HuH-7 (cell line): ENCODE measurements at regions not wholly inside any gene's neighbourhood (a gene's known extent, or its start where the extent isn't known, plus 50 kb on each side); places are given as distances from the start of the nearest gene placed in this dataset.
A peak's percentile ranks its signal among the peaks of the same experiment; 100 is the strongest.

Experiments
- DNase-seq: peaks from one replicate; pipeline ENCODE4 v3.0.0; 2011; ENCODE audit warnings: low spot score

DNA sequence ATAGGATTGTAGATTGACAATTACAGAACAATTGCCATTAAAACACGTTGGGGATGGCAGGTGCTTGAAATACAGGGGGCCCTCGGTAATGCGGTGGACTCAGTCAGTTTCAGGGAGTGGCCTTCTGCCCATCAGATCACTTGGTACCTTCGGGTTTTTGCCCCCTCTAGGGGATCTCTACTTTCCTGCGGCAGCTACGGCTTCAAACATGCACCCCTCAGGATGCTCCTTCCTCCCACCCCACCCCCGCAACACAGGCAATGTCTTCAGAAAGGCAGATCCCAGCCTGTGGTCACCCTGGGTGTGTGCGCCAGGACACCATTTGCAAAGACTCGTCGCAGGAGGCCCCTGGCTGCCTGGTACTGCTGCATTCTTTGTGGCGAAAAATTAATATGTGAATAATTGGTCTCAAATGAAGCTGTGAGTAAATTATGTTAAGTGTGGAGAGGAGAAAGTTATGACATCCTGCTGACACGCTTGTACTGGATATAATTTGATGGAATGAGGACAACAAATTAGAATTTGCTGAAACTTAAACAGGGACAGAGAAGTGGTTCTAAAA lies 431.0 kb upstream of the MKI67 start:
- no peak for DNase-seq

DNA sequence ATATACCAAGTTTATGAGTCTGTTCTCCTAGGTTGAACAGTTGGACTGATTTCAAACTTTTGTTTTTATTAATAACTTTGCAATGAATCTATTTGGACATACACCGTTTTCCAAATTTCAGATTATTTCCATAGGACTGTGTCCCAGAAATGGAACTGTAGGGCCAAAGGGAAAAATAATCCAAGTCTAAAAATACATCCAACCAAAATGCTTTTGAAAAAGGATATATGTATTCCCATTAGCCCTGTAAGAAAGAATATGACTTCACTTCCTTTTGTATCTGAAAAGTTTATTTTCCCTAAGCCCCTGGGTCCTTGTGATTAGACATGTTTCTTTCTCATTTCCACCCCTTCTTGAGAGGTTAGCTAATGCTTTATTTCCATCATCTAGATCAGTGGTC lies 434.2 kb upstream of the MKI67 start:
- DNase-seq, result no peak

DNA sequence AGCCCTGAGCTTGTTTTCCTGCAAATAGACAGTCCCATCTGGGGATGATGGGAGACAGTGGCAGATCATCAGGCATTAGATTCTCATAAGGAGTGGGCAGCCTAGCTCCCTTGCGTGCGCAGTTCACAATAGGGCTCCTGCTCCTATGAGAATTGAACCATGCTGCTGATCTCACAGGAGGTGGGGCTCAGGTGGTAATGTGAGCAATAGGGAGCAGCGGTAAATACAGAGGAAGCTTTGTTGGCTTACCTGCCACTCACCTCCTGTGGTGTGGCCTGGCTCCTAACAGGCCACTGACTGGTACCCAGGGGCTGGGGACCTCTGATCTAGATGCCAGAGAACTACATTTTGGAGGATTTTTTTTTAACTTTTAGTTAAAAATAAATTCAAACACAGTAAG lies 434.8 kb upstream of the MKI67 start:
- no peak for DNase-seq

DNA sequence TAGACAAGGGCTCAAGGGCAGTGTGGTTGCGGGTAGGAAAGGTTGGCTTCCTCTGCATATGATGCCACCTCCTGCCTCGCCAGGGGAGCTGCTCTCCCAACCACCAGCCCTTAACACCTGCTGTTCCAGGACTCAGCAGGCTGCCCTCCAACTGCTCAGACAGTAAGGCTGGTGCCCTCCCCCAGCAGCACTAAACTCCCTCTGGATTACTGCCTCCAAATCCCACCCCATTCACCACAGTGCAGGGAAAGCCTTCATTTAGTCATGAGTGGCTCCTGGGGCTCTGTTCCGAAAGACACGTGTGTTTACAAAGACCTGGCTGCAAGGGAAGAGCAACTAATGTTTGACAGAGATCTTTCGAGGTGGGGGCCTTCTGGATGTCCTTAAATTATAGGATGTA lies 437.2 kb upstream of the MKI67 start:
- DNase-seq, result no peak

DNA sequence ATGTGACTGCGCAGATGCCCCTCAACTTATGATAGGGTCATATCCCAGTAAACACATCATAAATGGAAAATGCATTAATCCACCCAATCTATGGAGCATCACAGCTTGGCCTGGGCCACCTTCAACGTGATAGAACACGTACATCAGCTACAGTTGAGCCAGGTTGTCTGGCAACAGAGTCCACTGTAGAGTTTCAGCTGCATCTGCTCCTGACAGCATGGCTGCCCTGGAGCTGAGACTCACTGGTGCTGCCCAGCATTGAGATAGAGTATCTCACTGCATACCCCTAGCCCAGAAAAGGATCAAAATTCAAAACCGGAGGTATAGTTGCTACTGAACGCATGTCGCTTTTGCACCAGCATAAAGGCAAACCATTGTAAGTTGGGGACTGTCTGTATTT lies 437.7 kb upstream of the MKI67 start:
- no peak for DNase-seq

DNA sequence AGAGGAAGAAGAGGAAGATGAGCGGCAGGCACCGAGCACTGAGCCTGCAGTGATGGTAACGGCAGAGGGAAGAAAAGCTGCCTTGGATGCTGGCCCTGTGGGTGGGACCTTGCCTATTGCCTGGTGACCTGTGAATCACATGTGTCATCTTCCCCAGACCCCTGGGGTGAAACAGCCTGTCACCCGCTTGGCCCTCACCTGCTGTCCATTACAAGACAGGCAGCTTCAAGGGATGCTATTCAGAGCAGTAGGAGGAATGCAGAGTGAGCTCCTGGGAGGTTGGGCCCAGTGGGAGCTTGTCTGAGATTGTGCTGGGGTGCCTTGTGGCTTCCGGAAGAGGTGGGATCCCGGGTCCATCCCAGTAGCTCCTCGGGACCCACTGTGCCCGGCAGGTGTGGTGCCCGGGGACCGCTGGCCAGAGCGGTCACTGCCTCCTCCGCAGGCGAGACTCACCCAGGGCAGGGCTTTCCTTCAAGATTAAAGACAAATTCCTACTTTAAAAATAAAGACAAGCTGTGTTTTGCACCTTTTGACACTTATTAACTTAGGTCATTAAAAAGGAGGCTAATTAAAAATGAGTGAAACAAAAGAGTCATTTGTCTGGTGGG lies 440.2 kb upstream of the MKI67 start:
- no peak for DNase-seq

DNA sequence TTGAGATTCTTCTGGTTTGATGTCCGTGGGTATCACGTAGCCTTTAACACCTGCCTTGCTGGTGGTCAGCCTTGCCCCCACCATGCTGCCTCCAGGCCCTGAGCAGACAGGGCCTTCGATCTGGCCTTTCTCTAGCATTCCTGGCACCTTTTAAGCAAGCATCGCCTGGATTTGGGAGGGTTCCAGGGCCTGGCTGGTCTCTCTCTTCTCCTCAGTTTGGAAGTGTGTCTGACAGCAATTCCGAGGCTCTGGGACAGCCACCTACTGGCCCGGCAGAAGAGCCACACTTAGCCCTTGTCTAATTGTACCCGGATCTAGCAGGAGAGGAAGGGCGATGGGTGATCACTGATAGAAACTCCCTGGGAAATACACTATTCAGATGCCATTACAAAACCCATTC lies 441.3 kb upstream of the MKI67 start:
- peak; percentile 11 for DNase-seq

DNA sequence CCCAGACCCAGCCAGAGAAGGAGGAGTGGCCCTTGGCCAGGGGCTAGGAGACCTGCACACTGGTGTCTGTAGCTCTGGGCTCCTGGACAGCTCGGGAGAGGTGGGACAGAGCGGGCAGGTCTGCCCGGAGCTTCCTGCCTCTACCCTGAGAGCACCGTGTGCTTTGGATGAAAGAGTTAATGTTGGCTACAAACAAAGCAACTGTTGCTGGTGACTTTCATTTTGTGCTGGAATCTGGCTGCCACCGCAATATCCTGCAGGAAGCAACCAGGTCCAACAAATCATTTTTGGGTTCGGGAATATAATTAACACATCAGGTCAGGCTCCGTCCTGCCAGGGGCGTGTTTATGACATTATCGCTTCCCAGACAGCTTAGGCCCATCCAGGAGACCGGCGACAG lies 441.8 kb upstream of the MKI67 start:
- DNase-seq, result no peak

DNA sequence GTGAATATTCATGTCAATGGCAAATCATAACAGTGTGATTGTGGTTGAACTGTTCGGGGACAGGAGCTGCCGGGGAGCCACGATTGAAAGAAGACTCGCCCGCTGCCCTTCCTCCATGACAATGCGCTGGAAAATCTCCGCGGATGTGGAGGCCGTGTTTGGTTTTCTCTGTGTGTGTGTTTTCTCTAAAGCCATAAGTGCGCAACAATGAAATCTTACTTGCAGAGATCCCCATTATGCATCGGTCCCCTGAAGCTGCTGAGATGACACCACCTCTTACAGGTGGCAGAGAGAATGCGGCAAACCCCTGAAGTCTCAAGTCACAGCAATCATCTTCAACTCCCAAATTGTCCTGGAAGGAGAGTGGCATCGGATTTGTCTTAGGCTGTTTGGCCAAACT lies 442.3 kb upstream of the MKI67 start:
- DNase-seq, result no peak

DNA sequence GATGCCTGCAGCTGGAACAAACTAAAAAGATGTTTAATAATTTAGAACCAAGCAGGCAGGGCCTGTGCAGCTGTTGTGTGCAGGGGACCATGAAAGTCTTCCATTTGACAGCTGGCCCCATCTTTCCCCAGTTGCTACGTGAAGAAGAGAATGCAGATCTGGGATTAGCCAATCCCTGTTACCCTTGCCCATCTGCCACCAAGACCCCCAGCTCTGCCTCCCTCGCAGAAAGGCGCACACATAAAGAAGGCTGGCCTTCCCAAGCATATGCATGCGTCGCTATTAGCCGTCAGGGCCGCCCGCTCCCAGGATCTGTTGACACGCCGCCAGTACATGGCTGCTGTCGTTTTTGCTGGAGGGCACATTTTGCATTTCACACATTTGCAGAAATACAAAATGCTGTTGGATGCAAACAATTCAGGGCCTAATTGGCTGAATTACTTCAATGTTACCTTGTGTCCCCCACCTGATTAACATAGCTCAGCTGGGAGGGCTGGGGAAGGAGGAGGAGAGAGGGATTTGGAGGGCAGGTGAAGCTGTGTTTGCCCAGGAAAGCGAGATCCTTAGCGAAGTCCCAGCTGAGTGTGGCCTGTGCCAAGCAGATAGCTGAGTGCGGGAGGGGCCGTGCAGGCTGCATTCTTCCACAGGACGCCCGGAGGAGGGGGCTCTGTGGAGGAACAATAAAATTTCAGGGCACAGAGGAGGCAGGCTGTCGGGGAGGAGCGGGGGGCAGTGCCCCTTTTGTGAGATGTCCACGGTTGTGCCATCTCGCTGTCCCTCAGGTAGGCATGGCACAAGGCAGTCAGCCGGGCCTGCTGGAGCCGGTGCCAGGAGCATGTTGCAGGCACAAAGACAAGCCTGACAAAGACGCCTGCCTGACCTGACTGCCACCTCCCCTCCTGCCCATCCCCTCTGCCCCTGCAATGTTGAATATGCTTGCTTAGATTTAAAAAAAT lies 443.0 kb upstream of the MKI67 start:
- DNase-seq, result no peak

DNA sequence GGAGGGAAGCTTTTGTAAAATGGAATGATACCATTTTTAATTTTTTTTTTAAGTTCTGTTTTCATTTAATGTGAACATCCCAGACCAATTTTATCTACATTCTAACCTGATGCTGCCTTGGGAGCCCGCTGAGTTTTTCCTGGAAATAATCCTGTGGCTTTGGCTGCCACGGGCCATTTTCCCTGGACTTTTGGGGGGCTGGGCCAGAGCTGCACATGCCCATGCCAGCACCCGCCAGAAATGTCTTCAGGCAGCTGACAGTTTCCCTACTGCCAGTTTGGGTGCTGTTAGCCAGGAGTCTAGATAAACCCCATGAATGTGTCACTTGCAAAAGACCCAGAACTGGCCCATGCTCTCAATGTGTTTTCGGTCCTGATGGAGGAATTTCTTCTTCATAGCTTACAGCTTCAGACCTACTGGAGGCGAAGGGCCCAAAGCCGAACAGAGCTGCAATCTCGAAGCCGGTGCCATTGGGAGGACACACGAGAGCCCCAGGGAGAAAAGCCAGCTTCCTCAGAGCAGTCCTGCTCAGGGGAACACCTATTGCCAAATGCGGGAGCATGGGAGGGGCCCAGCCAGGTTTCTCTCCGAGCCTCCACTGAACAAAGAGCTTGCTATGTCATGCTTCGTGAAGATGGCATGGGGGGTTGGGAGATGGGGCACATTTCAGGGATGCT lies 444.2 kb upstream of the MKI67 start:
- no peak for DNase-seq

DNA sequence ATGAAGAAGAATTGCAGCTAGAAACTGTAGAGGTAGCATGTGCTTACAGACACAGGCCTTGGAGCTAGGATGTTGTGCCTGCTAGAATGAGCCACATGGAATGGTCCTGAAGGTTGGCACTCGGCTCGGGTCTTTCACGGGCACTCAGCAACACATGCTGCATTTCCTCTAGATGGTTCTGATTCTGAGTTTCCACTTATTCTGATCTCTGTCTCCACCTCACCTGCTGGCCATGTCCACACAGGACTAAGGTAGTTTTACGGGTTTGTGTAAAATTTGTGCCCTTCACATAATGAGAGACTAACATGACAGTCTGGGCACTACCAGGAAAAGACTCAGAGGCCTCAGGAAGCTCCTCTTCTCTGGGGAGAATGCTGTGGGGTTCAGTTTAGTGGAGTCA lies 444.8 kb upstream of the MKI67 start:
- no peak for DNase-seq

DNA sequence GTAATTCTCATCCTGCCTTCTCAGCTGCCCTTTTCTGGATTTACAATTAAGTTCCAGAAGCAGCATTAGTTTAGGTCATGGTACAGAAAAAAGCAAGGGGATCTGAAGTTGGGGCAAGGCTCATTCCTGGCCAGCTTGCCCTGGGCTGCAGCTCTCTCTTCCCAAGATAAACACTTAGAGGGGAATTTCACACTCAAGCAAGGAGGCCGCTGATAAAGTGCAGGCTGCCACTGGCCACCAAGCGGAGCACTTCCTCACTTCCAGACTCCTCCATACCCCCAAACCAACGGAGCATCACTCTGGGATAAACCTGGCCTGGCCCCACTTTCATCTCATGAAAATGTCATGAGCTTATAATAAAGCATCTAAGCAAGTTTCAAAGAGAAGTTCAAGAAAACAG lies 445.5 kb upstream of the MKI67 start:
- DNase-seq, result no peak

DNA sequence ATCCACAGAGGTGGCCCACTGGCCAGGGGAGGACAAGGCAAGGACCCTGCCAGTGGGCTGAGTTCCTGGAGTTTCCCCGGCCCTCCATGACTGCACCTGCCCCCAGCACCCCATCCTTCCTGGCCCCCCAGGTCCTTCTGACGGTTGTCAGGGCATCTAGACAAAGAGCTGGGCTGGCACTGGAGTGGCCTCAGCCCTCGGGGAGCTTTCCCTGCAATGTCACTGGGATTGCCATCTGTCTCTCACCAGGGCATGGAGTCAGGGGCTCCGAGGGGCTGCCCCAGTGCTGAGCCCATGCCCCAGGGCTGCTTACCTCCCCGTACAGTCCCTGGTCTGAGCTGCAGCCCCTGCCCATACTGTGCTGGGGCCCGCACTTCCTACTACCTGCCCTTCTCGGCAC lies 446.5 kb upstream of the MKI67 start:
- no peak for DNase-seq

DNA sequence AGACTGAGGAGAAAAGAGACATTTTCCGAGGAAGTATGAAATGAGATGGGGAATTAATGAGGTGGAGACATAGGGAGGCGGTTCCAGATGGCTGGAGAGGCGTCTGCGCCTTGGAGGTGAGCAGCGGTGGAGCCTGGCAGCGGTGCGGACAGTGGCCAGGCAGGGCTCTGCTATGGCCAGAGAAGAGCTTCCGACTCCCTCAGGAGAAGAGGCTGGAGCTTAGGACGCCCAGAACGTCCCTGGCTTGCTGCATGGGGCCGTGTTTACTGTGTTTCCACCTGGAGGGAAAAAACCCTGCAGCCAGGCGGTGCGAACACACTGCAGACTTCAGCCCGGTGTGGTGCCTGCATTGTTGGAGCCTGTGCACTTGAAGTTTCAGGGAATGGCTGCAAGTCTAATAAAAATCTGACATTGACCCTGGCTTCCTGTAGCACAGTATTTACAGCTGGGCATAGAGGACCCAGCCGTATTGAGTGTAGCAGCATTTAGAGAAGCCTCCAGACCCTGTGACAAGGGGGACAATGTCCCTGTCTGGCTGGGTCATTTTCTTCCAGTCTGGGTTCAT lies 447.1 kb upstream of the MKI67 start:
- DNase-seq, result no peak

DNA sequence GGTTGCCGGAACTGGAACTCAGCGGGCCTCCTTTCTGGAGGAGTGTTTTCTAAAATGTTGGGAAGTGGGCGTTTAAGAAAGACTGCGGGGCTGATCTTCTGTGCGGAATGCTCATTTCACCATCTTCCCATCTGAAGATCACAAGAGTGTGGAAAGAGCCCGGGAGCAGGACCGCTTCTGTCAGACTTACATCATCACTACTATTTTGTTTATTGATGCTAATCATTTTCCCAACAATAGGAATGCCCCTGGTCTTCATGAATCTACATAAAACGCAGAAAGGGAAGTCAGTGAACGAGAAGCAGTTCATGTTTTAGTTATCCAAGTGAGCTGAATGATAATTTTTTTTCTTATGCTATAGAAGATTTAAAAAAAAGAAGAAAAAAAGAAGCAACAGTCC lies 447.8 kb upstream of the MKI67 start:
- DNase-seq, result no peak

DNA sequence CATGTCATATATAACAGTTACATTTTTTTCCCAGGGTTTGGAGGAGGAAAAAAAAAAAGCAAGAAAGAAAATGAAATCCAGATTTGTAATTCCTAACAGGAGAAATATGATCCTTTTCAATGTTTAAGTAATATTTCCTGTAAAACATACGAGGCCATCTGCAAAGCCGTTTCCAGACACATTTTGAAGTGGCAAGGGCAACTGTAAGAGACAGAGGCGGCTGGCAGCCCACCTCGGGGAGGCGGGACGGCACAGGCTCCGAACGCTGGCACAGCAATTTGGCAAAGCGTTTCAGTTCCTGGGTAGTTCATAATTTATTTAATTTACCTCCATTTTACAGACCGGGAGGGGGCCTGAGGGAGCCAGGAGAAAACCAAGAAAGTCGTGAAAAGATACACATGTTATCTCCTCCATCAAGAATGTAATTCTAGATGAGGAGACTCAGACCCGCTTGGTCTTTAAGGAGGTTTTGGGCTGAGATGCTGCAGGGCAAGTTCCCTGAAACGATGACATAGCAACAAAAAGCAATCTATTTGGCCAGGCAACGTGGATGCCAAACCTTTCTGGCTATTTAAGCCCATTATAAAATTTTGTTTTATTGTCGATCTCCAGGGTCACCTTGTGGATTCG lies 448.5 kb upstream of the MKI67 start:
- DNase-seq, result no peak

DNA sequence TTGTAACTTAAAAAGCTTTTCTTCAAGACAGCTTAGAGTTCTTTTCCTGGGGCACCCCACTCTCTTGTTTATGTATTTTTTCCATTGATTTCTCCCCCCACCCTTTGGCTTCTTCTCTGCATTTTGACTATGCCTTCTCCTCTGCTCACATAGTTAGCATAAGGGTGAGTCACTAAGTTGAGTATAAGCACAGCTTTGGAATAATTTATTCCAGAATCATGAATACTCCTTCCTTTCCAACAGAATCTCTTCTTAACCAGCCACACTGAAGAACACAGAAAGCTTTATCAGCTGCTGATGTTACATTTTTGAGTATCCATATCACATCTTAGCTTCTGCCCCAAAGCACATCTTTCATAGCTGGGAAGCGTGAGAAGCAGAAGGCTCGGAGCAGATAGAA lies 449.5 kb upstream of the MKI67 start:
- DNase-seq, result no peak

DNA sequence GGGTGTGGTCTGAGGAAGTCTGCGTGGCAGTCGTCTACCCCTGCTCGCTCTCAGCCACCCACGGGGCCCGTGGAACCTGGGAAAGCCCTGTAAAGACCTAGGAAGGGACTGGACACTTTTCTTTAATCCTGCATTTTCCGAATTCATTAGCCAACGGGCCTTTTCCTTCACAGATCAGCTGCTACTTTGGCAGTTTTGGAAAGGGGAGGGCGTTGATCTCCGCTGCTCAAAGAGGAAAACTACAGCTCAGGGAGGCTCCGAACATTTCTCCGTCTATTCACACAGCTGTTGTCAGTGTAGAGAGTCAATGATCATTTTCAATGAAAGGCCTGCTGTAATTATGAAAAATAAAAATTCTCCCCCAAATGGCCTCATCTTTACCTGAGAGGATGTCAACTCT lies 450.1 kb upstream of the MKI67 start:
- no peak for DNase-seq

DNA sequence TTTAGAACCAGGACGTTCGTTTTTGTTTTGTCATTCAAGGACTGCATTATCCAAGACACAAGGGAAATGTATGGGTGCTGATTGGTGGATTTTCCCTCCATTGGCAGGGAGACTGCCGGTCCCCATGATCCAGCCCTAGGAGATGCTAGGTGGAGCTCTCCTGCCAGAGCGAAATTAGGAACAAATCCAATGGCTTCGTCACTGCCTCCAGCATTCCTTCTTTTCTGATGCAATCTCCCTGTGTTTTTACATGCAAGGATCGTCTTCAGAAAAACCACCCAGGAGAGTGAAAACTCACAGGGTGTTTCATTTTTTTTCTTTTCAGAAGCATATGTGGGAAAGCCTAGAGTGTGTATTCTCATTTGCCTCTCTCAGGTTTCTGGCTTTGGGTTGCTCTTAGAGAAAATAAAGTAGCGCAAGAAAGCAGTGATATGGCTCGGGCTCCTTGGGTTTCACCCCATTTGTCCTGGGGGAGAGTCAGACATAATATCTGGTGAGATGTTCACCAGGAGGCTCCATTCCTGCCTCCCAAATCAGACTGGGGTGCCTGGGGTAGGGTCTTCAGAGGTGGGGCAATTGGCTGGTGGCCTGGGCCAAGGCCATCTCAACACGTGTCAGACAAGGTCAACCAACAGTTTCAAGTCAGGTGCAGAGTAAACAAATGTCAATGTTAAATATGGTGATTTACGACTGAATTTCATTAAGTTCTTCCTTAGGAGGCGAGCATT lies 450.9 kb upstream of the MKI67 start:
- DNase-seq, result no peak

DNA sequence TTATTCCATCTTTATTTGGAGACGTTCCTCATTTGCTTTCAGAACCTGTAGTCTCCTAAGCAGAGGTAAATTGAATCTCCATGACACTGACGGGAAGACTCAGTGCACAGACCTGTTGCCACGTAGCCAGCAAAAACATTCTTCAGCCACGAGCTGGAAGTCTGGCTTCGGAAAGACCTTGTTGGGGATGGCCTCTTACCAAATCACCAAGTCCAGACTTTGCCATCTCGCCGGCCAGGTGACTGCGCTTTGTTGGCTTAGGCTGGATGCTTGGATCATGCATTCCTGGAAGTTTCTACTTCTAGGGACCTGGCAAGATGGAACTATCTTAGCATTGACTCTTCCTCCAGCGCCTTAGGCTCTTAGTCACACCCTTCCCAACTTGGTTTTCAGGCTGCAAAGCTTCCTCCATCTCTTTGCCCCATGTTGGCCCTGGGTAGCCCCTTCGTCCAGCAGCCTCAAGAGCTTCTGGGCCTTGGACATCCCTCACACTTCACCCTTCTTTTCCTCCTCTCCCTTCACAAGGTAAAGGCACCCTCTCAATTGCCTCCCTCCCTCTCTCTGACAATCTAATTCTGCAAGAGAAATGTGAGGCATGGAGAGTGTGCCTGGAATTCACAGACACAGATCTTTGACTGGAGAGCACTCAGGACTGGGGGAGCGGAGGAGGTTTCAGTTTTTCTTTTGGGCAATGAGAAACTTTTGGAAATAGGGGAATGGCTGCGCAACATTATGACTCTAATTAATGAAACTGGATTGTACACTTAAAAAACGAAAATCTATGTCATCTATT lies 451.9 kb upstream of the MKI67 start:
- DNase-seq, result no peak
